HFF-Myc (cell line): ENCODE measurements at regions not wholly inside any gene's neighbourhood (a gene's known extent, or its start where the extent isn't known, plus 50 kb on each side); places are given as distances from the start of the nearest gene placed in this dataset.

Experiments
- DNase-seq: peaks from one replicate; pipeline ENCODE4 v3.0.0-alpha.2; 2011; ENCODE audit warnings: low read depth; ENCODE audit errors: extremely low read depth
- H3K4me3 ChIP-seq: replicated peaks from 2 replicates; pipeline ENCODE4 v1.5.1; 2011; ENCODE audit warnings: low read depth, mild to moderate bottlenecking, control low read depth, low read length
- TF ChIP-seq, protein P1 (sequence below): IDR thresholded peaks from 2 replicates; pipeline ENCODE4 v1.5.1; 2012; ENCODE audit warnings: mild to moderate bottlenecking, low read depth, low read length, control low read depth; ENCODE audit errors: missing control alignments

GRCh38 chr9:20016611-20017010 lies 227.8 kb upstream of the SLC24A2 start:
- DNase-seq = no peak
- H3K4me3 ChIP-seq = no peak overlapping the region
- TF ChIP-seq, protein P1, sequence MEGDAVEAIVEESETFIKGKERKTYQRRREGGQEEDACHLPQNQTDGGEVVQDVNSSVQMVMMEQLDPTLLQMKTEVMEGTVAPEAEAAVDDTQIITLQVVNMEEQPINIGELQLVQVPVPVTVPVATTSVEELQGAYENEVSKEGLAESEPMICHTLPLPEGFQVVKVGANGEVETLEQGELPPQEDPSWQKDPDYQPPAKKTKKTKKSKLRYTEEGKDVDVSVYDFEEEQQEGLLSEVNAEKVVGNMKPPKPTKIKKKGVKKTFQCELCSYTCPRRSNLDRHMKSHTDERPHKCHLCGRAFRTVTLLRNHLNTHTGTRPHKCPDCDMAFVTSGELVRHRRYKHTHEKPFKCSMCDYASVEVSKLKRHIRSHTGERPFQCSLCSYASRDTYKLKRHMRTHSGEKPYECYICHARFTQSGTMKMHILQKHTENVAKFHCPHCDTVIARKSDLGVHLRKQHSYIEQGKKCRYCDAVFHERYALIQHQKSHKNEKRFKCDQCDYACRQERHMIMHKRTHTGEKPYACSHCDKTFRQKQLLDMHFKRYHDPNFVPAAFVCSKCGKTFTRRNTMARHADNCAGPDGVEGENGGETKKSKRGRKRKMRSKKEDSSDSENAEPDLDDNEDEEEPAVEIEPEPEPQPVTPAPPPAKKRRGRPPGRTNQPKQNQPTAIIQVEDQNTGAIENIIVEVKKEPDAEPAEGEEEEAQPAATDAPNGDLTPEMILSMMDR = no peak

DNA sequence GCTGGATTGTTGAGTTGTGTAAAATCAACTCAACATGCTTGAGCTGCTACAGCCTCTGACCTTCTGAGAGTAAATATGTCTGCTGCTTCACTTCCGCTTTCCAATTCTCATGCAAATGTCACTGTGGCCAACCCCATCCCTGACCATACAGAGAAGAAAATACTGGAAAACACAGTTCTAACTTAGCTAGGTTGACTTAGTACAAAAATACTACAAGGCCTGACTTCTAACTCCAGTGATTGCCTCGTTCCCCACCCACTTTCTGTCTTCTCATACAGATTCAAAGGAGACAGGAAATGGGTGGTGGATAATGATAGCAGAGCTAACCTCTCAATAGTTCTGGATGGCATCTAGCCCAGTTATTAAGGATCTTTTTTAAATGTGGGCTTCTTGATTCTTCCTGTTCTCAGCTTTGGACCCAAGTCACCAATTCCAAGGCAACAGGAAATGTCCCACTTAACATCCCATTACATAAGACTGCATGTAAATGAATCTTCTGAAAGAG lies 226.6 kb upstream of the SLC24A2 start:
- no peak overlapping the region for H3K4me3 ChIP-seq
- no peak for DNase-seq
- TF ChIP-seq, protein P1 = no peak

GRCh38 chr9:20014168-20014567 lies 225.3 kb upstream of the SLC24A2 start:
- DNase-seq = no peak
- TF ChIP-seq, protein P1 = no peak
- no peak overlapping the region for H3K4me3 ChIP-seq

- no peak for DNase-seq
- TF ChIP-seq, protein P1 = no peak
- H3K4me3 ChIP-seq = no peak overlapping the region
These were observed 223.4 kb upstream of the SLC24A2 start for GRCh38 chr9:20012232-20012631.

DNA sequence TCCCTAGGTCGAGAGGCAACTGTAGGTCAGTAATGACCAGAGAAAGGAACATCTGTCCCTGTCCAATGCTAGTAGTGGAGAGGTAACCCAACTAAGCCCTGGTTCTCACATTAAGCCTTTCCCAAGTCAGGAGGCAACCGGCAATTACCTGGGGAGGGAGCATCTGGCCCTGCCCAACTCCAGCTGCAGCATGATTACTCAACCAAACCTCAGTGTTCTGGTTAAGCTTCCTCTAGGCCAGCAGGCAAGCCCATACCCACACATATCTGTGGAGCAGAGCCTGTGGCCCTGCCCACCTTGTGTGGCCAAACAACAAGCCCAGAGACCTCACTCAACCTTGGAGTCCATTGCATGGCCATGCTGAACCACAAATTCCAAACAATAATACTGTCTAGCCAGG lies 220.8 kb upstream of the SLC24A2 start:
- no peak overlapping the region for H3K4me3 ChIP-seq
- DNase-seq = no peak
- TF ChIP-seq, protein P1 = no peak

- TF ChIP-seq, protein P1 = no peak
- no peak for DNase-seq
- H3K4me3 ChIP-seq = no peak overlapping the region
These were observed 213.2 kb upstream of the SLC24A2 start for GRCh38 chr9:20002011-20002410.

GRCh38 chr9:20001058-20001457 lies 212.2 kb upstream of the SLC24A2 start:
- no peak overlapping the region for H3K4me3 ChIP-seq
- TF ChIP-seq, protein P1 = no peak

More at GRCh38 chr9:20001058-20001457, 212.2 kb upstream of the SLC24A2 start:
- no peak for DNase-seq
